HG03159 (cell line): ENCODE measurements at regions not wholly inside any gene's neighbourhood (a gene's known extent, or its start where the extent isn't known, plus 50 kb on each side); places are given as distances from the start of the nearest gene placed in this dataset.
A peak's percentile ranks its signal among the peaks of the same experiment; 100 is the strongest.
"Not testable (repeated sequence)": the region's sequence is repeated elsewhere in the genome, so short reads cannot be mapped to it uniquely, and the experiment has no call there.

Source experiments
- ATAC-seq: cut with Tn5 transposase; IDR thresholded peaks from one replicate; pipeline ENCODE4 v1.9.1; 2021; ENCODE audit warnings: mild to moderate bottlenecking, moderate library complexity; ENCODE audit not compliant: unreplicated experiment

DNA sequence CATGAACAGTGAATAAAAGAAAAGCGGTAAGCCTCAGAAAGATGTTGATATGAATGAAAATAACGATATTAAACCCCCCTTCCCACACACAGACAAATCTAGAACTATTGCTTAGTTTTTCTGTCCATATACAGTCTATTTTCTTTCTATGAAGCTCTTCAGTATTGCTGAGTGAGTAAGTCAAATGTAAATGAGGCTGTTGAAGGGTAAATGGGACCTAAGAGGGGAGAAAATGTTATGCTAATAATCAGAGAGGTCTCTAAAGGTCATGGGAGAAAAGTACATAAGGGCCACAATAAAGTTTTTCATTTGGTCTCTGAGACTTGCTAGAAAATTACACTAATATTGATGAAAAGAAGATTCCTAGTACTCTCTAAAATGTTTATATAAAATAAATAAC, 56.2 kb downstream of the PABPC4L start:
- ATAC-seq, result no peak

GRCh38 chr4:134144337-134144736, 57.3 kb downstream of the PABPC4L start:
- no peak for ATAC-seq

- ATAC-seq, result no peak
Observed at GRCh38 chr4:134141728-134142127, 59.9 kb downstream of the PABPC4L start.

- ATAC-seq, result no peak
Observed at GRCh38 chr4:134139188-134139587, 62.4 kb downstream of the PABPC4L start.

- ATAC-seq, result no peak
Observed at GRCh38 chr4:134132086-134132783, 69.4 kb downstream of the PABPC4L start.

GRCh38 chr4:134126955-134127354, 74.6 kb downstream of the PABPC4L start:
- ATAC-seq, result no peak

- no peak for ATAC-seq
Observed at GRCh38 chr4:134126000-134126560, 75.5 kb downstream of the PABPC4L start.

DNA sequence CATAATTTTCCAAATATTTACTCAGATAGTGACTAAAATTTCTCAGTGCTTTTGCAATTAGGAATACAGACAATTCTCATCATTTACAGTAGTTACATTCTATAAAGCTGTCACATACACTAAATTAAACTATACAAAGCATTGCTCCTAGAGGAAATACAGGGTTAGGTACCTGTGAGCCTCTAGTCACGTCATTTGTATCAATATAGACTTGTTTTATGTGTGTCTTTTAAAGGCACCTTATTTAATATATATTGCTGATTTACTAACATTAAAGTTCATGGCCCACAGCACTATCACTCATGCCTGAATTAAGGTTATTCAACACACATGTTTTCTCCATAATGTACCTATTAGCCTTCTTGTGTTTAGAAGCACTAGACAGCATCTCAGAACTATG, 78.7 kb downstream of the PABPC4L start:
- ATAC-seq, result no peak

DNA sequence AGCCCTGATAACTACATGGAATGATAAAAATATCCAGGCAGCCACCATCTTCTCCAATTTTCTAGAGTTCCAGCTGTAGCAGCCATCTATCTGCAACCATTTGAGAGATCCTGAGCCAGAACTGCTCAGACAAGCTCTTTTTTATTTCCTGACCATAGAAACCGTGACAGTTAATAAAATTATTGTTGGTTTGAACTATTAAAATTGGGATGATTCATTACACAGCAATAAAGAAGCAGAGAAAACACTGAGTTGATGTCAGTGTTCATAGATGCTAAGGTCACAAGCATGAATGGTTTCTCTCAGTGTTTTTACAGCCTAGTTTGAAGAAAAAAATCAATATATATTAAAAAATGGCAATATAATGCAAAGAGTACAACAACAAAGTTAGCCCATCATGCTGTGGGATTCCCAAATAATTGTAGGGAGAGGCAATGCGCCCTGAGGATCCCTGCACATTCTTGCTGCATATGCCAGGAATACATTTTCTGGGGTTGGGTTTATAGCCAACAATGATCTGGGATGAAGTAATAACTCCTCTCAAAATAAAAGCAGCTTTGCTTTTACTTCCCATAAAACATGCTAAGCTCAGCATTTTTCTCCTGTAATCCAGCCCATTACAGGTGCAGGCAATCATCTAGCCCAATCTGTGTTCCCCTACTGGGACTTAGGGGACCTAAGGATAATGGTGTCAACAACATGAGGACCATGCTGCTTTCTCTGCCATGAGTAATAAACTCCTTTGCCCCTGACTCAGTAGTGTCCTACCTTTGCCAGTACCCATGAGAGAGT, 84.0 kb downstream of the PABPC4L start:
- ATAC-seq, result no peak

- ATAC-seq, result no peak
Observed at GRCh38 chr4:134089885-134090284, 111.7 kb downstream of the PABPC4L start.

GRCh38 chr4:134085496-134085895, 116.1 kb downstream of the PABPC4L start:
- no peak for ATAC-seq

DNA sequence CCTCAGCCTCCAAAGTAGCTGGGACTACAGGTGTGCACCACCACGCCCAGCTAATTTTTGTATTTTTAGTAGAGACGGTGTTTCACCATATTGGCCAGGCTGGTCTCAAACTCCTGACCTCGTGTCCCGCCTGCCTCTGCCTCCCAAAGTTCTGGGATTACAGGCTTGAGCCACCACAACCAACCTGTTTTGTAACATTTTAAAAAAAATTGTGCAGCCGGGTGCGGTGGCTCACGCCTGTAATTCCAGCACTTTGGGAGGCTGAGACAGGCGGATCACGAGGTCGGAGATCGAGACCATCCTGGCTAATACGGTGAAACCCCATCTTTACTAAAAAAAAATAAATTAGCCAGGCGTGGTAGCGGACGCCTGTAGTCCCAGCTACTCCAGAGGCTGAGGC, 122.5 kb downstream of the PABPC4L start:
- ATAC-seq, result not testable (repeated sequence)

DNA sequence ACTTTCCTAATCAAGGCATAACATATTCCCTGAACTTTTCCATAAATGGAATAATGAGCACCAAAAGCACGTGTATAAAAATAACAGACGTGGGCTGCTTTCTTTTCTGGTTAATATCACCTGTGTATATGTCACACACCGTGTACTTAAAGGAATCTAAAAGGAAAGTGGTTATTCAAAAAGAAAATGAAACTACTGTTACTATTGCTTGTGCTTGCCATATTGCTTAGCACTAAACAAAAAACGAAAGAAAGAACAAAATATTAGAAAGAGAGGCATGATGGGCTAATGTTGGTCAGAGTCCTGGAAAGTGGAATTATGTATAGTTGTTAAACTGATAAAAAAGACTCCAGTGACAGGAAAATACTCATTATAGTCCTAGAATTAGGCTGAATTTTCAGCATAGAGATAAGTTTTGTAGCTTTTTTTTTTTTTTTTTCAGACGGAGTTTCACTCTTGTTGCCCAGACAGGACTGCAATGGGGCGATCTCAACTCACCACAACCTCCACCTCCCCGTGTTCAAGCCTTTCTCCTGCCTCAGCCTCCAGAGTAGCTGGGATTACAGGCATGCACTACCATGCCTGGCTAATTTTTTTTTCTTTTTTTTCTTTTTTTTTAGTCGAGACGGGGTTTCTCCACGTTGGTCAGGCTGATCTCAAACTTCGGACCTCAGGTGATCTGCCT, 123.2 kb downstream of the PABPC4L start:
- peak; percentile 84 for ATAC-seq

- no peak for ATAC-seq
Observed at GRCh38 chr4:134073711-134074110, 127.9 kb downstream of the PABPC4L start.

DNA sequence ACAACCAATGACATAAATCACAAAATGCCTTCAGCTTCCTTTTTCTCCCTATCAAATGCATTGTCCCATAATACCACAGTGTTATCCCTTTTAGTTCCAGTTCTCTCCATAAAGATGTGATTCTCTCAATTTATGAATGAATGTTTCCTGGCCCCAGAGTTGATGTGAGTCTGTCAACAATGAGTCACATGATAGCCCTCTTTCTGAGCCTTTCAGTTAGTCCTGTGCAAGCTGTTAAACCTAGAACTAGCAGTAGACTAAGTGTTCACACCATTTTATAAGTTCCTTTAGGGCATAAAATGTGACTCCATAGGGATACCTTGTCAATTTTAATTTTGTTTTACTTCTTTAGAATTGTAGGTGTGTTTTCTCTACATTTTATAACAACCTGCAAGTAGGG, 129.5 kb downstream of the PABPC4L start:
- ATAC-seq, result no peak

DNA sequence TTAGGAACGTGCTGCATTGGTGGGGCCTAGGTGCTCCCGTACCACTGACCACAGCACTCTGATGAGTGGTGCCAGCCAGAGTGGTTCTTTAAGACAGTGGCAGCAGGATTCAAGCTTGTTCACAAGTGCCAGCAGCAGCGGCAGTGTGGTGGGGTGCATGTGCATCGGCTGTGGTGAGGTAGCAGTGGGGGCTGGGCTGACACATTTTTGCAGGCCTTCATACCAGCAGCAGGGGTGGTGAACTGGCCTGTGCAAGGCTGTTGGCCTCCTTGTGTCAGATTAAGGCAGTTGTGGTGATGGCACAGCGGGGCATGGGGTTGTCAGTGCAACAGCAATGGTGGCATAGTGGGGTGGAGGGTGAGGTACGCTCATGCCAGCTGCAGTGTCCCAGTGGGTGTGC, 131.4 kb downstream of the PABPC4L start:
- ATAC-seq, result no peak

- ATAC-seq, result no peak
Observed at GRCh38 chr4:134057356-134057755, 144.2 kb downstream of the PABPC4L start.

DNA sequence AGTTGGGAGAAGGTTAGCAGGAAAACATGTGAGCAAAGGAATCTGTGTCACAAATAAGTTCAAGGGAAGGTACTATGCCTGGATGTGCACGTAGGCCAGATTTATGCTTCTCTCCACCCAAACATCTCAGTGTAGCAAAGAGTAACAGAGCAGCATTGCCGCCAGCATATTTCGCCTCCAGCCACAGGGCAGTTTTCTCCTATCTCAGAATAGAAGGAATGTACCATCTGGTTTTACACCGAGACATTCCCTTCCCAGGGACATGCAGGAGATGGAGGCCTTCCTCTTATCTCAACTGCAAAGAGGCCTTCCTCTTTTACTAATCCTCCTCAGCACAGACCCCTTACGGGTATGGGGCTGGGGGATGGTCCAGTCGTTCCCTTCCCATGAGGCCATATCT, 155.4 kb downstream of the PABPC4L start:
- not testable (repeated sequence) for ATAC-seq

DNA sequence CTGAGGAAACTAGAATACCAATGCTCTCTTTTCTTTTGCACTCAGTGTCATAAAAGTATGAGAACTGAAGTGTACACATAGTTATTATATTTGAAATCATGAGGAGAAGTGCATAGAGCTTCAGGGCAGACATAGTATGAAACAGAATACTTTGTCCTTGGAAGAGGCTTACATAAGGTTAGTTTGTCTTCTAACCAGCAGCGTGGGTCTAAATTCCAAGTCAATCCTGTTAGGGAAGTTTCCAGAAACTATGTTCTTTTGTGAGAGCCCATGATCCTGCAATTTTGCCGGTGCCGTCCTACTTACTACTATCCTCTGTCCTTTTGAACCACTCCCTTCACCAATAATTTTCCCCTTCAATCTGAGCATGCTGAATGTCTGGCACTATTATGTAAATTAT, 156.2 kb downstream of the PABPC4L start:
- ATAC-seq, result no peak

GRCh38 chr4:134043266-134043665, 158.3 kb downstream of the PABPC4L start:
- no peak for ATAC-seq

- ATAC-seq, result no peak
Observed at GRCh38 chr4:134028421-134028820, 173.2 kb downstream of the PABPC4L start.

DNA sequence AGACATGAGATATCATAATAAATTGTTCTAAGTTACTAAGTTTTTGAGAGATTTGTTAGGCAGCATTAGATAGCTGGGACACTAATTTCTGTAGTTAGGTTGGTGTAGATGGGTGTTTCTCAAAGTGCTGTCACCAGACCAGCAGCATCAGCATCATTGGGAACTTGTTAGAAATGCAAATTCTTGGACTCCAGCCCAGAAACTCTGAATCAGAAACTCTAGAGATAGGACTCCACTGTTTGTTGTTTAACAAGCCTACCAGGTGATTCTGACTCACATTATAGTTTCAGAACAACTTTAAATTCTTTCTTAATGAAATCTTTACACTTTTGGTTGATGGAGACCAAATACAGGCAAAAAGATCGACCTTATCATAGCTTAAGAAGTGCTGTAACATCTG, 173.7 kb downstream of the PABPC4L start:
- ATAC-seq, result no peak
